ENCODE measurements at regions not wholly inside any gene's neighbourhood (a gene's known extent, or its start where the extent isn't known, plus 50 kb on each side); places are given as distances from the start of the nearest gene placed in this dataset.

GRCh38 chr17:5869041-5869745 is 201.0 kb upstream of the WSCD1 start:
- TF ChIP-seq, protein P1, sequence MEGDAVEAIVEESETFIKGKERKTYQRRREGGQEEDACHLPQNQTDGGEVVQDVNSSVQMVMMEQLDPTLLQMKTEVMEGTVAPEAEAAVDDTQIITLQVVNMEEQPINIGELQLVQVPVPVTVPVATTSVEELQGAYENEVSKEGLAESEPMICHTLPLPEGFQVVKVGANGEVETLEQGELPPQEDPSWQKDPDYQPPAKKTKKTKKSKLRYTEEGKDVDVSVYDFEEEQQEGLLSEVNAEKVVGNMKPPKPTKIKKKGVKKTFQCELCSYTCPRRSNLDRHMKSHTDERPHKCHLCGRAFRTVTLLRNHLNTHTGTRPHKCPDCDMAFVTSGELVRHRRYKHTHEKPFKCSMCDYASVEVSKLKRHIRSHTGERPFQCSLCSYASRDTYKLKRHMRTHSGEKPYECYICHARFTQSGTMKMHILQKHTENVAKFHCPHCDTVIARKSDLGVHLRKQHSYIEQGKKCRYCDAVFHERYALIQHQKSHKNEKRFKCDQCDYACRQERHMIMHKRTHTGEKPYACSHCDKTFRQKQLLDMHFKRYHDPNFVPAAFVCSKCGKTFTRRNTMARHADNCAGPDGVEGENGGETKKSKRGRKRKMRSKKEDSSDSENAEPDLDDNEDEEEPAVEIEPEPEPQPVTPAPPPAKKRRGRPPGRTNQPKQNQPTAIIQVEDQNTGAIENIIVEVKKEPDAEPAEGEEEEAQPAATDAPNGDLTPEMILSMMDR (conservative IDR thresholded peaks at IDR 0.05) = no peak
- TF ChIP-seq EZH2 (IDR thresholded peaks at IDR 0.05; ENCODE audit: low read depth) = no peak
